IMR-90 (cell line): ENCODE measurements at regions not wholly inside any gene's neighbourhood (a gene's known extent, or its start where the extent isn't known, plus 50 kb on each side); places are given as distances from the start of the nearest gene placed in this dataset.

ENCODE experiments used
- ATAC-seq: fragments of 200-7000 bp; cut with Tn5 transposase; 2 replicates; pipeline ENCODE4 v1.9.1; 2020; ENCODE audit warnings: low read depth, mild to moderate bottlenecking, moderate library complexity
- BruUV-seq: library from RNA; stranded (reverse); fragments of 400-500 nt; replicated peaks from 2 replicates; lab custom pipeline; 2021; lab: Mats Ljungman, UMichigan
- CTCF ChIA-PET: fragments of 300-600 bp; formaldehyde crosslinking; extraction: SDS; loops from one replicate; lab custom pipeline; 2021; ENCODE audit warnings: antibody characterized with exemption; lab: Yijun Ruan, JAX
- POLR2A ChIA-PET: fragments of 300-600 bp; sonication (Branson Sonifier 250); formaldehyde crosslinking; loops from one replicate; lab custom pipeline; 2022; ENCODE audit warnings: antibody characterized with exemption; ENCODE audit not compliant: unreplicated experiment; lab: Charles Lee
- DNase-seq: peaks from one replicate; pipeline ENCODE4 v3.0.0; 2013
- H2AFZ ChIP-seq: replicated peaks from 2 replicates; pipeline ENCODE3; 2013; ENCODE audit warnings: low read length, mild to moderate bottlenecking; ENCODE audit not compliant: poor library complexity
- H2AK5ac ChIP-seq: 2 replicates; pipeline ENCODE4 v1.6.1; 2013; ENCODE audit warnings: low read depth, low read length, inconsistent platforms
- H2AK9ac ChIP-seq: replicated peaks from 2 replicates; pipeline ENCODE3; 2013; ENCODE audit warnings: mild to moderate bottlenecking, low read depth, low read length, moderate library complexity; ENCODE audit not compliant: poor library complexity
- H2BK120ac ChIP-seq: 2 replicates; pipeline ENCODE4 v1.6.1; 2013; ENCODE audit warnings: low read depth, low read length, inconsistent platforms
- H2BK15ac ChIP-seq: 3 replicates; pipeline ENCODE4 v1.6.1; 2013; ENCODE audit warnings: low read depth, low read length, inconsistent platforms
- H2BK20ac ChIP-seq: 2 replicates; pipeline ENCODE4 v1.6.1; 2013; ENCODE audit warnings: low read depth, mild to moderate bottlenecking, inconsistent platforms, low read length, moderate library complexity
- H2BK5ac ChIP-seq: 2 replicates; pipeline ENCODE4 v1.6.1; 2013; ENCODE audit warnings: mild to moderate bottlenecking, low read depth, low read length, inconsistent platforms; ENCODE audit not compliant: poor library complexity, severe bottlenecking
- H3K14ac ChIP-seq: replicated peaks from 2 replicates; pipeline ENCODE4 v1.6.1; 2013; ENCODE audit warnings: low read depth, low read length, inconsistent platforms
- H3K18ac ChIP-seq: 2 replicates; pipeline ENCODE4 v1.6.1; 2013; ENCODE audit warnings: low read depth, low read length, control low read depth
- H3K23ac ChIP-seq: 2 replicates; pipeline ENCODE4 v1.6.1; 2013; ENCODE audit warnings: low read depth, low read length, inconsistent platforms
- H3K27ac ChIP-seq: 2 replicates; pipeline ENCODE4 v1.5.1; 2013; ENCODE audit warnings: mild to moderate bottlenecking, control low read depth, low read length; ENCODE audit not compliant: insufficient read depth
- H3K27me3 ChIP-seq: 2 replicates; pipeline ENCODE4 v1.6.1; 2013; ENCODE audit warnings: low read length; ENCODE audit not compliant: control insufficient read depth, insufficient read depth
- H3K36me3 ChIP-seq: 2 replicates; pipeline ENCODE4 v1.6.1; 2013; ENCODE audit warnings: low read length, mixed read lengths; ENCODE audit not compliant: control insufficient read depth, insufficient read depth
- H3K4ac ChIP-seq: 2 replicates; pipeline ENCODE4 v1.6.1; 2013; ENCODE audit warnings: low read depth, low read length, inconsistent platforms
- H3K4me1 ChIP-seq: 2 replicates; pipeline ENCODE4 v1.6.1; 2013; ENCODE audit warnings: low read length, mixed read lengths; ENCODE audit not compliant: control insufficient read depth, insufficient read depth
- H3K4me2 ChIP-seq: 2 replicates; pipeline ENCODE4 v1.6.1; 2013; ENCODE audit warnings: low read depth, mild to moderate bottlenecking, control low read depth, low read length, moderate library complexity
- H3K4me3 ChIP-seq: 2 replicates; pipeline ENCODE4 v1.5.1; 2013; ENCODE audit warnings: low read depth, mild to moderate bottlenecking, control low read depth, low read length, moderate library complexity; ENCODE audit not compliant: insufficient read depth
- H3K56ac ChIP-seq: 2 replicates; pipeline ENCODE4 v1.6.1; 2013; ENCODE audit warnings: low read length, inconsistent platforms; ENCODE audit not compliant: insufficient read depth; ENCODE audit errors: extremely low read depth
- H3K79me1 ChIP-seq, 2 experiments: 2 replicates each; pipeline ENCODE4 v1.6.1; 2013; ENCODE audit warnings: low read length in 2 of 2, inconsistent platforms in 1 of 2, low read depth in 1 of 2
- H3K9ac ChIP-seq: 2 replicates; pipeline ENCODE4 v1.6.1; 2013; ENCODE audit warnings: low read depth, low read length, control low read depth
- H3K9me1 ChIP-seq: 2 replicates; pipeline ENCODE4 v1.6.1; 2013; ENCODE audit warnings: low read length, inconsistent platforms; ENCODE audit not compliant: insufficient read depth
- H3K9me3 ChIP-seq: 2 replicates; pipeline ENCODE4 v1.6.1; 2013; ENCODE audit warnings: low read length; ENCODE audit not compliant: control insufficient read depth, insufficient read depth
- H4K20me1 ChIP-seq: 2 replicates; pipeline ENCODE4 v1.6.1; 2013; ENCODE audit warnings: low read length, inconsistent platforms; ENCODE audit not compliant: insufficient read depth
- H4K5ac ChIP-seq: 2 replicates; pipeline ENCODE4 v1.6.1; 2013; ENCODE audit warnings: mild to moderate bottlenecking, low read depth, low read length, control low read depth
- H4K8ac ChIP-seq, 2 experiments: 2 replicates each; pipeline ENCODE4 v1.6.1; 2013; ENCODE audit warnings: low read depth in 2 of 2, low read length in 2 of 2, control low read depth in 1 of 2, inconsistent platforms in 1 of 2
- H4K91ac ChIP-seq: 2 replicates; pipeline ENCODE4 v1.6.1; 2013; ENCODE audit warnings: low read depth, low read length, inconsistent platforms; ENCODE audit not compliant: insufficient read depth
- BHLHE40 ChIP-seq: fragments of 150-350 bp; IDR thresholded peaks from 2 replicates; pipeline ENCODE4 v1.6.1; 2016; ENCODE audit warnings: mild to moderate bottlenecking, low read depth, low read length
- CEBPB ChIP-seq: IDR thresholded peaks from 2 replicates; pipeline ENCODE4 v1.6.1; 2012; ENCODE audit warnings: low read depth, low read length, improper control_type of control experiment
- CHD1 ChIP-seq: IDR thresholded peaks from 2 replicates; pipeline ENCODE4 v1.6.1; 2012; ENCODE audit warnings: low read depth, low read length, improper control_type of control experiment
- CTCF ChIP-seq: conservative IDR thresholded peaks from 2 replicates; pipeline ENCODE4 v1.5.1; 2012; ENCODE audit warnings: mild to moderate bottlenecking, low read depth, low read length, improper control_type of control experiment
- ELK1 ChIP-seq: fragments of 150-350 bp; IDR thresholded peaks from 2 replicates; pipeline ENCODE4 v1.6.1; 2016; ENCODE audit warnings: low read depth, mild to moderate bottlenecking, low read length, moderate library complexity, borderline replicate concordance
- FOS ChIP-seq: fragments of 150-350 bp; IDR thresholded peaks from 2 replicates; pipeline ENCODE4 v1.6.1; 2016; ENCODE audit warnings: low read depth, low read length
- MAFK ChIP-seq: IDR thresholded peaks from 2 replicates; pipeline ENCODE4 v1.6.1; 2012; ENCODE audit warnings: low read depth, low read length, improper control_type of control experiment
- MAZ ChIP-seq: IDR thresholded peaks from 2 replicates; pipeline ENCODE4 v1.6.1; 2012; ENCODE audit warnings: low read depth, mild to moderate bottlenecking, low read length, improper control_type of control experiment, moderate library complexity, borderline replicate concordance
- MXI1 ChIP-seq: IDR thresholded peaks from 2 replicates; pipeline ENCODE4 v1.6.1; 2012; ENCODE audit warnings: low read depth, mild to moderate bottlenecking, low read length, moderate library complexity, borderline replicate concordance
- NFE2L2 ChIP-seq: fragments of 150-350 bp; IDR thresholded peaks from 2 replicates; pipeline ENCODE4 v1.6.1; 2016; ENCODE audit warnings: low read depth, mild to moderate bottlenecking, low read length
- POLR2A ChIP-seq: IDR thresholded peaks from 2 replicates; pipeline ENCODE4 v1.6.1; 2012; ENCODE audit warnings: mild to moderate bottlenecking, low read depth, low read length
- RAD21 ChIP-seq: IDR thresholded peaks from 2 replicates; pipeline ENCODE4 v1.6.1; 2012; ENCODE audit warnings: low read length, improper control_type of control experiment
- RCOR1 ChIP-seq: IDR thresholded peaks from 2 replicates; pipeline ENCODE4 v1.6.1; 2012; ENCODE audit warnings: mild to moderate bottlenecking, low read length, improper control_type of control experiment; ENCODE audit not compliant: insufficient replicate concordance
- RFX5 ChIP-seq: IDR thresholded peaks from 2 replicates; pipeline ENCODE4 v1.8.0; 2012; ENCODE audit warnings: low read depth, mild to moderate bottlenecking, low read length, moderate library complexity
- SMC3 ChIP-seq: fragments of 150-350 bp; IDR thresholded peaks from 2 replicates; pipeline ENCODE4 v1.6.1; 2016; ENCODE audit warnings: low read depth, mild to moderate bottlenecking, antibody characterized with exemption, low read length, moderate library complexity
- USF2 ChIP-seq: fragments of 150-350 bp; IDR thresholded peaks from 2 replicates; pipeline ENCODE4 v1.6.1; 2017; ENCODE audit warnings: mild to moderate bottlenecking, antibody characterized with exemption, low read length, low read depth
- WGBS, 2 experiments: methylation state at CpG; one replicate each; pipeline versions ENCODE4 v1.1.5 to v1.1.7; 2013; ENCODE audit warnings: missing lambda C conversion rate in 2 of 2; ENCODE audit not compliant: insufficient read length in 1 of 2; ENCODE audit errors: extremely low coverage in 2 of 2; 5-methylcytosine and 5-hydroxymethylcytosine counted together
- dilution Hi-C: fragments of 300-500 bp; cut with HindIII; formaldehyde crosslinking; loops from one replicate; pipeline ENCODE4 v1.14.3; 2018; ENCODE audit warnings: low sequenced_read_pairs; ENCODE audit not compliant: unreplicated experiment
- in situ Hi-C: fragments of 300-500 bp; cut with MboI; formaldehyde crosslinking; loops from 3 replicates; pipeline ENCODE4 v1.14.3; 2019; ENCODE audit warnings: low sequenced_read_pairs, inconsistent platforms, mixed read lengths
- intact Hi-C: fragments of 100-400 bp; cut with micrococcal nuclease; formaldehyde crosslinking; loops from 2 replicates; pipeline ENCODE4 v1.10.0; 2022

GRCh38 chr6:4589295-4589694, 186.9 kb upstream of the CDYL start:
- Histone ChIP-seq H3K4me1 (no peaks in the 10 kb centered on the region), H3K4me2 (no peak overlapping the region), H3K23ac (0 out of 2 replicates have a peak overlapping the region, but pooled peaks have one; percentile 22), H3K9me3 (no peaks in the 10 kb centered on the region), H3K9ac (no peak overlapping the region), H3K27ac (no peak overlapping the region), H2BK5ac (no peak overlapping the region), H4K5ac (no peak overlapping the region), H3K56ac (no peak overlapping the region), H3K79me1 (no peaks in the 10 kb centered on the region), H3K4me3 (no peak overlapping the region), H3K18ac (no peak overlapping the region), H3K9me1 (no peaks in the 10 kb centered on the region), H3K27me3 (no peaks in the 10 kb centered on the region), H4K91ac (no peak overlapping the region), H4K20me1 (no peaks in the 10 kb centered on the region), H2AFZ (no peak overlapping the region), H2BK120ac (no peak overlapping the region), H3K36me3 (no peaks in the 10 kb centered on the region), H2BK15ac (no peak overlapping the region), H3K14ac (no peak overlapping the region), H4K8ac (no peak overlapping the region; a peak in 1 of 4 replicates), H3K4ac (no peak overlapping the region), H2AK9ac (no peak overlapping the region), H2BK20ac (no peak overlapping the region), H2AK5ac (0 out of 2 replicates have a peak overlapping the region, but pooled peaks have one; percentile 24)
- DNase-seq (no peak), ATAC-seq (no peak)
- in situ Hi-C loops (no loop called here), dilution Hi-C loops (no loop called here), intact Hi-C loops (no loop called here)
- TF ChIP-seq POLR2A (no peak), RFX5 (no peak), MXI1 (no peak), MAFK (no peak), SMC3 (no peak), MAZ (no peak), RAD21 (no peak), NFE2L2 (no peak), CTCF (no peak), USF2 (no peak), RCOR1 (no peak), BHLHE40 (no peak), CHD1 (no peak), CEBPB (no peak), ELK1 (no peak), FOS (no peak)
- POLR2A ChIA-PET: no interaction called here
- CTCF ChIA-PET: no interaction called here
- BruUV-seq: no TSS peak
- 60% methylated on average over 1 of the region's 2 CpGs; no CpG with 5 or more reads in 1 of the 2 experiments for WGBS, 2 experiments
